ENCODE measurements at regions not wholly inside any gene's neighbourhood (a gene's known extent, or its start where the extent isn't known, plus 50 kb on each side); places are given as distances from the start of the nearest gene placed in this dataset.

GRCh38 chr13:53214433-53214832 lies 185.8 kb downstream of the OLFM4 start:
- Histone ChIP-seq H3K27ac (ENCODE audit: low read depth, low read length, poor library complexity, severe bottlenecking) (no peak overlapping the region), H3K4me1 (ENCODE audit: insufficient read depth, low read length, poor library complexity, severe bottlenecking) (peaks cover 2% of the 10 kb centered on the region), H3K9me3 (ENCODE audit: low read depth, low read length, poor library complexity, severe bottlenecking) (no peaks in the 10 kb centered on the region), H3K27me3 (replicated peaks; ENCODE audit: insufficient read depth, low read depth, low read length, poor library complexity) (no peaks in the 10 kb centered on the region), H3K36me3 (ENCODE audit: insufficient read depth, low read length, poor library complexity, severe bottlenecking) (no peaks in the 10 kb centered on the region), H3K4me3 (ENCODE audit: low read depth, low read length, poor library complexity, severe bottlenecking) (no peak overlapping the region)
- intact Hi-C loops (cut with micrococcal nuclease; ENCODE audit: unreplicated experiment), result no loop called here
- peak; percentile 54 for DNase-seq (ENCODE audit: low spot score)
- TF ChIP-seq, protein P1, sequence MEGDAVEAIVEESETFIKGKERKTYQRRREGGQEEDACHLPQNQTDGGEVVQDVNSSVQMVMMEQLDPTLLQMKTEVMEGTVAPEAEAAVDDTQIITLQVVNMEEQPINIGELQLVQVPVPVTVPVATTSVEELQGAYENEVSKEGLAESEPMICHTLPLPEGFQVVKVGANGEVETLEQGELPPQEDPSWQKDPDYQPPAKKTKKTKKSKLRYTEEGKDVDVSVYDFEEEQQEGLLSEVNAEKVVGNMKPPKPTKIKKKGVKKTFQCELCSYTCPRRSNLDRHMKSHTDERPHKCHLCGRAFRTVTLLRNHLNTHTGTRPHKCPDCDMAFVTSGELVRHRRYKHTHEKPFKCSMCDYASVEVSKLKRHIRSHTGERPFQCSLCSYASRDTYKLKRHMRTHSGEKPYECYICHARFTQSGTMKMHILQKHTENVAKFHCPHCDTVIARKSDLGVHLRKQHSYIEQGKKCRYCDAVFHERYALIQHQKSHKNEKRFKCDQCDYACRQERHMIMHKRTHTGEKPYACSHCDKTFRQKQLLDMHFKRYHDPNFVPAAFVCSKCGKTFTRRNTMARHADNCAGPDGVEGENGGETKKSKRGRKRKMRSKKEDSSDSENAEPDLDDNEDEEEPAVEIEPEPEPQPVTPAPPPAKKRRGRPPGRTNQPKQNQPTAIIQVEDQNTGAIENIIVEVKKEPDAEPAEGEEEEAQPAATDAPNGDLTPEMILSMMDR (conservative IDR thresholded peaks at IDR 0.05; ENCODE audit: low read depth, low read length), result no peak
- TF ChIP-seq EZH2 (IDR thresholded peaks at IDR 0.05; ENCODE audit: borderline replicate concordance, low read depth, low read length, poor library complexity, severe bottlenecking), result no peak
- POLR2A ChIA-PET (ENCODE audit: low non-redundant PET), result interaction anchor here (0.6 kb wide), 1 partner anchor 298 kb away, joined by 5 read pairs; no protein-coding TSS in a partner anchor
- BruUV-seq (replicated peaks), result no TSS peak
- CTCF ChIA-PET, result no interaction called here

- Histone ChIP-seq H3K9me3 (ENCODE audit: low read depth, low read length, poor library complexity, severe bottlenecking) (no peaks in the 10 kb centered on the region), H3K27ac (ENCODE audit: low read depth, low read length, poor library complexity, severe bottlenecking) (no peak overlapping the region), H3K27me3 (replicated peaks; ENCODE audit: insufficient read depth, low read depth, low read length, poor library complexity) (no peaks in the 10 kb centered on the region), H3K36me3 (ENCODE audit: insufficient read depth, low read length, poor library complexity, severe bottlenecking) (no peaks in the 10 kb centered on the region), H3K4me3 (ENCODE audit: low read depth, low read length, poor library complexity, severe bottlenecking) (no peak overlapping the region), H3K4me1 (ENCODE audit: insufficient read depth, low read length, poor library complexity, severe bottlenecking) (peaks cover 2% of the 10 kb centered on the region)
- intact Hi-C loops (cut with micrococcal nuclease; ENCODE audit: unreplicated experiment), result no loop called here
- no TSS peak for BruUV-seq (replicated peaks)
- ChIA-PET POLR2A (ENCODE audit: low non-redundant PET) (no interaction called here), CTCF (no interaction called here)
- no peak for DNase-seq (ENCODE audit: low spot score)
- no peak for TF ChIP-seq EZH2 (IDR thresholded peaks at IDR 0.05; ENCODE audit: borderline replicate concordance, low read depth, low read length, poor library complexity, severe bottlenecking)
- TF ChIP-seq, protein P1 (conservative IDR thresholded peaks at IDR 0.05; ENCODE audit: low read depth, low read length), result no peak
These were observed 186.9 kb downstream of the OLFM4 start for GRCh38 chr13:53215563-53215962.

DNA sequence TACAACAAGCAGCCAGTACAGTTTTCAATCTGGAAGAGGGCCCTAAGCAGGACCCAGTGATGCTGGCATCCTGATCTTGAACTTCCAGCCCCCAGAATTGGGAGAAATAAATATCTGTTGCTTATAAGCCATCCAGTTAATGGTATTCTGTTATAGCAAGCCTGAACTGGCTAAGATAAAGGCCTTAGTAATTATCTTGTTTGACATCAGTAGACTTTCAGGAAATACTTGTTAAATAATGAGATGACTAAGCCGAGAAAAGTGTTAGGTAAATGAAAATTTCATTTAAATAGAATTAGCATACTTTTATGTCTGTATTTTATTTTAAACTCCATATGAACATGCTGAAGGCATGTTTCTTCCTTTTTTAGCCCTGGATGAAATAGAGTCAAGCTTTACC lies 188.2 kb downstream of the OLFM4 start:
- intact Hi-C loops (cut with micrococcal nuclease; ENCODE audit: unreplicated experiment), result no loop called here
- Histone ChIP-seq H3K4me1 (ENCODE audit: insufficient read depth, low read length, poor library complexity, severe bottlenecking) (peaks cover 2% of the 10 kb centered on the region), H3K4me3 (ENCODE audit: low read depth, low read length, poor library complexity, severe bottlenecking) (no peak overlapping the region), H3K36me3 (ENCODE audit: insufficient read depth, low read length, poor library complexity, severe bottlenecking) (no peaks in the 10 kb centered on the region), H3K27ac (ENCODE audit: low read depth, low read length, poor library complexity, severe bottlenecking) (no peak overlapping the region), H3K27me3 (replicated peaks; ENCODE audit: insufficient read depth, low read depth, low read length, poor library complexity) (no peaks in the 10 kb centered on the region), H3K9me3 (ENCODE audit: low read depth, low read length, poor library complexity, severe bottlenecking) (no peaks in the 10 kb centered on the region)
- ChIA-PET CTCF (no interaction called here), POLR2A (ENCODE audit: low non-redundant PET) (no interaction called here)
- BruUV-seq (replicated peaks), result no TSS peak
- DNase-seq (ENCODE audit: low spot score), result peak; percentile 19
- TF ChIP-seq, protein P1 (conservative IDR thresholded peaks at IDR 0.05; ENCODE audit: low read depth, low read length), result no peak
- no peak for TF ChIP-seq EZH2 (IDR thresholded peaks at IDR 0.05; ENCODE audit: borderline replicate concordance, low read depth, low read length, poor library complexity, severe bottlenecking)

Measured in A673 (cell line).